ENCODE measurements at regions not wholly inside any gene's neighbourhood (a gene's known extent, or its start where the extent isn't known, plus 50 kb on each side); places are given as distances from the start of the nearest gene placed in this dataset.

GRCh38 chr1:172971241-172971640 is 79.5 kb downstream of the TNFSF18 start:
- no peak for TF ChIP-seq CTCF (IDR thresholded peaks at IDR 0.05; ENCODE audit: poor library complexity)
- no peak for TF ChIP-seq EZH2 (IDR thresholded peaks at IDR 0.05; ENCODE audit: borderline replicate concordance)
- TF ChIP-seq EZH2phosphoT487 (IDR thresholded peaks at IDR 0.05; ENCODE audit: low read depth, severe bottlenecking, unreplicated experiment), result no peak
